HL-60 (cell line): ENCODE measurements at regions not wholly inside any gene's neighbourhood (a gene's known extent, or its start where the extent isn't known, plus 50 kb on each side); places are given as distances from the start of the nearest gene placed in this dataset.

Experiments used
- DNase-seq, 2 experiments: peaks; one replicate each; pipeline ENCODE4 v3.0.0-alpha.2; 2010 to 2020; ENCODE audit warnings: low read depth in 1 of 2, low spot score in 1 of 2
- H3K27ac ChIP-seq: fragments of 250-450 bp; sonication (Bioruptor Pico); replicated peaks from 2 replicates; pipeline ENCODE4 v1.5.1; 2020; ENCODE audit warnings: mild to moderate bottlenecking, moderate library complexity
- H3K27me3 ChIP-seq: fragments of 250-450 bp; sonication (Bioruptor Pico); 2 replicates; pipeline ENCODE4 v1.5.1; 2021; ENCODE audit warnings: mild to moderate bottlenecking, moderate library complexity; ENCODE audit not compliant: insufficient read depth, poor library complexity, severe bottlenecking
- H3K4me3 ChIP-seq: replicated peaks from 2 replicates; pipeline ENCODE4 v1.5.1; 2011; ENCODE audit warnings: mild to moderate bottlenecking, control low read depth, low read length; ENCODE audit not compliant: insufficient read depth
- CTCF ChIP-seq: IDR thresholded peaks from one replicate; pipeline ENCODE4 v1.5.1; 2011; ENCODE audit warnings: low read length, control low read depth, inconsistent platforms; ENCODE audit not compliant: insufficient read depth
- GABPA ChIP-seq: IDR thresholded peaks from 2 replicates; pipeline ENCODE4 v1.6.1; 2012; ENCODE audit warnings: low read depth
- POLR2AphosphoS5 ChIP-seq: IDR thresholded peaks from 2 replicates; pipeline ENCODE4 v1.6.1; 2012; ENCODE audit warnings: low read depth
- SPI1 ChIP-seq: IDR thresholded peaks from 2 replicates; pipeline ENCODE4 v1.6.1; 2012; ENCODE audit warnings: low read depth, mild to moderate bottlenecking, borderline replicate concordance
- TF ChIP-seq, protein P1 (sequence below): IDR thresholded peaks from 2 replicates; pipeline ENCODE4 v1.6.1; 2012; ENCODE audit warnings: low read depth; ENCODE audit not compliant: insufficient replicate concordance

- no peak for TF ChIP-seq GABPA
- TF ChIP-seq POLR2AphosphoS5 = no peak
- TF ChIP-seq SPI1 = no peak
- TF ChIP-seq, protein P1, sequence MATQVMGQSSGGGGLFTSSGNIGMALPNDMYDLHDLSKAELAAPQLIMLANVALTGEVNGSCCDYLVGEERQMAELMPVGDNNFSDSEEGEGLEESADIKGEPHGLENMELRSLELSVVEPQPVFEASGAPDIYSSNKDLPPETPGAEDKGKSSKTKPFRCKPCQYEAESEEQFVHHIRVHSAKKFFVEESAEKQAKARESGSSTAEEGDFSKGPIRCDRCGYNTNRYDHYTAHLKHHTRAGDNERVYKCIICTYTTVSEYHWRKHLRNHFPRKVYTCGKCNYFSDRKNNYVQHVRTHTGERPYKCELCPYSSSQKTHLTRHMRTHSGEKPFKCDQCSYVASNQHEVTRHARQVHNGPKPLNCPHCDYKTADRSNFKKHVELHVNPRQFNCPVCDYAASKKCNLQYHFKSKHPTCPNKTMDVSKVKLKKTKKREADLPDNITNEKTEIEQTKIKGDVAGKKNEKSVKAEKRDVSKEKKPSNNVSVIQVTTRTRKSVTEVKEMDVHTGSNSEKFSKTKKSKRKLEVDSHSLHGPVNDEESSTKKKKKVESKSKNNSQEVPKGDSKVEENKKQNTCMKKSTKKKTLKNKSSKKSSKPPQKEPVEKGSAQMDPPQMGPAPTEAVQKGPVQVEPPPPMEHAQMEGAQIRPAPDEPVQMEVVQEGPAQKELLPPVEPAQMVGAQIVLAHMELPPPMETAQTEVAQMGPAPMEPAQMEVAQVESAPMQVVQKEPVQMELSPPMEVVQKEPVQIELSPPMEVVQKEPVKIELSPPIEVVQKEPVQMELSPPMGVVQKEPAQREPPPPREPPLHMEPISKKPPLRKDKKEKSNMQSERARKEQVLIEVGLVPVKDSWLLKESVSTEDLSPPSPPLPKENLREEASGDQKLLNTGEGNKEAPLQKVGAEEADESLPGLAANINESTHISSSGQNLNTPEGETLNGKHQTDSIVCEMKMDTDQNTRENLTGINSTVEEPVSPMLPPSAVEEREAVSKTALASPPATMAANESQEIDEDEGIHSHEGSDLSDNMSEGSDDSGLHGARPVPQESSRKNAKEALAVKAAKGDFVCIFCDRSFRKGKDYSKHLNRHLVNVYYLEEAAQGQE = no peak
- TF ChIP-seq CTCF = no peak
- no peak overlapping the region for H3K27ac ChIP-seq
- H3K27me3 ChIP-seq = no peaks in the 10 kb centered on the region
- DNase-seq = no peak
- no peak overlapping the region for H3K4me3 ChIP-seq
Measured at GRCh38 chr7:40965774-40966173, 737.1 kb downstream of the INHBA start.

- Histone ChIP-seq H3K27ac (no peak overlapping the region), H3K27me3 (no peaks in the 10 kb centered on the region), H3K4me3 (no peak overlapping the region)
- TF ChIP-seq POLR2AphosphoS5 = no peak
- TF ChIP-seq, protein P1 = no peak
- no peak for TF ChIP-seq SPI1
- no peak for TF ChIP-seq GABPA
- TF ChIP-seq CTCF = no peak
- no peak for DNase-seq
Measured at GRCh38 chr7:40965016-40965415, 737.9 kb downstream of the INHBA start.

DNA sequence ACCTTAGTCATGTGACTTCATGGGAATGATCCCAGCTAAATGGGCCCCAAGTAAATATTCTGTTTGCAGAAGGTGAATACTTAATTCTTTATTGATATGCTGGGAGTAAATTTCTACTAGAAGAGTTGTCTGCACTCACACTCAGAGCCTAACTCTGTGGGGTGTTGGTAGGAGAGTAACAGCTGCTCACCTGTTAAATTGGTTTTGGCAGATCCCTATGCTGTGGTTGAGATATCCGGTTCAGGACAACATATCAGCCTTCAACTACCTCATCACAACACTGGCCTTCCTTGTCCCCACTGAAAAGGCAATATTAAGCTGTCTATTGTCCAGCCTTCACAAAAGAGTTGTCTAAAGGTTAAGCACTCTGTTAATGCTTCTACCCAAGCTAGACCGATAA, 738.3 kb downstream of the INHBA start:
- Histone ChIP-seq H3K27ac (no peak overlapping the region), H3K4me3 (no peak overlapping the region), H3K27me3 (no peaks in the 10 kb centered on the region)
- DNase-seq = no peak
- TF ChIP-seq CTCF = no peak
- TF ChIP-seq GABPA = no peak
- no peak for TF ChIP-seq SPI1
- TF ChIP-seq POLR2AphosphoS5 = no peak
- TF ChIP-seq, protein P1 = no peak
